ENCODE measurements at regions not wholly inside any gene's neighbourhood (a gene's known extent, or its start where the extent isn't known, plus 50 kb on each side); places are given as distances from the start of the nearest gene placed in this dataset.

- no peak for DNase-seq (ENCODE audit: low spot score)
Measured at GRCh38 chr6:54640911-54641310, 205.7 kb upstream of the FAM83B start.

- no peak for DNase-seq (ENCODE audit: low spot score)
Measured at GRCh38 chr6:54646069-54646950, 200.3 kb upstream of the FAM83B start.

DNA sequence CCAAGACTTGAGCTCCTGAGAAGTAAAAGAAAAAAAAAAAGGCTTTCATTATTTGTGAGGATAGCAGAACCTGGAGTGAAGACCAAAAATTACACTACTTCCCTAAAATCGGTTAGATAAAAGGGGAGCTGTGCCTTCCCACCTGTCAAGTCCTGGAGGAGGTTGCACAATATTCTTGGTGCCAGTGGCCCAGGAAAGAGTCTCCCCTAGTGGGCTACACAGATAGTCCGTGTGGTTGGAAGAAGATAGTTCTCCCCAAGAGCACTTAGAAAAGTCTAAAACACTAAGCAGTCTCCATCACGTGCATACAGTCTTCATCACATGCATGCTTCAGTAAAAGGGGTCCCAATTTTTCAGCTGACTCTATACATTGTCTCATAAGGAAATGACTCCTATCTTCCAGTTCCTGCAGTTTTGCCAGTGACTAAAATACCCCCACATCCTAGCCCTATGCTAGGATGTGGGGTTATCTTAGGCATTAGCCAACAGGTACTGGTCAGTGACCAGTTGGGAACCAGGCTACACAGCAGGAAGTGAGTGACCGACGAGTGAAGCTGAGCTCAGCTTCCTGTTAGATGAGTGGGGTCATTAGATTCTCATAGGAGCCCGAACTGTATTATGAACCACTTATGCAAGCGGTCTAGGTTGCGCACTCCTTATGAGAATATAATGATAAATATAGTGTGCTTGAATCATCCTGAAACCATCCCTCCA lies 199.5 kb upstream of the FAM83B start:
- DNase-seq (ENCODE audit: low spot score): no peak

GRCh38 chr6:54654381-54654780 lies 192.2 kb upstream of the FAM83B start:
- no peak for DNase-seq (ENCODE audit: low spot score)

- DNase-seq (ENCODE audit: low spot score): no peak
Measured at GRCh38 chr6:54655162-54655561, 191.4 kb upstream of the FAM83B start.

DNA sequence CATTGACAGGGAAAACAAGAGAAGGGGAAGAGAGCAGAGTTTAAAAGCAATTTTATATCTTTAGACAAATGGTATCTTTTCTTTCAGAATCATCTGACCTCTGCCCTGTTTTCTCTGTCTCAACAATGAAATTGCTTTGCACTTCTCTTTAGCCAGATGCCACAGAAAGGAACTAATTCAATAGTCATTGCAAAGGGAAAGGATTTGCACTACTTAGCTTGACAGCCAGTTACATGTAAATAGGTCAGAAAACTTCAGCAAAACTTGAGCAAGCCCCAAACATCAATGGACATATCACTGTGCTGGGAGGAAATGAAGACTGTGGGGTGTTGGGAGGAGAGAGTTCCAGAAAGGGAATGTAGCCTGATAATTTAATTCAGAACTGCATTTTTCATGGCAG lies 181.3 kb upstream of the FAM83B start:
- DNase-seq (ENCODE audit: low spot score): no peak

- no peak for DNase-seq (ENCODE audit: low spot score)
Measured at GRCh38 chr6:54680531-54680930, 166.0 kb upstream of the FAM83B start.

- DNase-seq (ENCODE audit: low spot score): no peak
Measured at GRCh38 chr6:54681267-54681666, 165.3 kb upstream of the FAM83B start.

DNA sequence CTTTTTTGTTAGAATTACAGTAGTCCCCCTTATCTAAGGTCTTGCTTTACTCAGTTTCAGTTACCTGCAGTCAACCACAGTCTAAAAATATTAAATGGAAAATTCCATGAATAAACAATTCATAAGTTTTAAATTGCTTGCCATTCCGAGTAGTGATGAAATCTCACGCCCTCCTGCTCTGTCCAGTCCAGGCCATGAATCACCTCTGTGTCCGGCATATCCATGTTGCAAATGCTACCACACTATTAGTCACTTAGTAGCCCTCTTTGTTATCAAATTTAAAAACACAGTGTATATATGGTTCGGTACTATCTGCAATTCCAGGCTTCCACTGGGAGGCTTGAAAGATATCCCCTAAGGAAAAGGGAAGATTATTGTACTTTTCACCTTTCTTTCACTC lies 164.6 kb upstream of the FAM83B start:
- DNase-seq (ENCODE audit: low spot score): no peak

DNA sequence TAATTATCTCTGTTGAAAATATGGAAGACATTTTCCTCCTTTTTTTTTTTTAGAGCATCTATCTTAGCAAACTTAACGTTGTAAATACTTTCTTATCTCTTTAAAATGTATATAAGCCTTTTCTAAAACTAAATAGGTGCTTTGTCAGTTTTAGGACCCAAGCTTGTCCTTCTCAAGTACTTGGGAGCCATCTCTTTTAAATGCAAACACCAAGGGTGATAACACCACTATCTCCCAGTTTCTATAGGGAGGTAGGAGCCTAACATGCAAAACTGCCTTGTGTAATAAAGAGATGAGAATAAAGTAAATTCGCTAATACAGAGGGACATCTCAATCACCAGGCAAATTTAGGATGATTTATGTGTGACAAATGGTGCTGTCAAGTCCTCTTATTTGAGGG lies 157.0 kb upstream of the FAM83B start:
- DNase-seq (ENCODE audit: low spot score): no peak

- no peak for DNase-seq (ENCODE audit: low spot score)
Measured at GRCh38 chr6:54690596-54690995, 156.0 kb upstream of the FAM83B start.

GRCh38 chr6:54694928-54695532 lies 151.5 kb upstream of the FAM83B start:
- no peak for DNase-seq (ENCODE audit: low spot score)

DNA sequence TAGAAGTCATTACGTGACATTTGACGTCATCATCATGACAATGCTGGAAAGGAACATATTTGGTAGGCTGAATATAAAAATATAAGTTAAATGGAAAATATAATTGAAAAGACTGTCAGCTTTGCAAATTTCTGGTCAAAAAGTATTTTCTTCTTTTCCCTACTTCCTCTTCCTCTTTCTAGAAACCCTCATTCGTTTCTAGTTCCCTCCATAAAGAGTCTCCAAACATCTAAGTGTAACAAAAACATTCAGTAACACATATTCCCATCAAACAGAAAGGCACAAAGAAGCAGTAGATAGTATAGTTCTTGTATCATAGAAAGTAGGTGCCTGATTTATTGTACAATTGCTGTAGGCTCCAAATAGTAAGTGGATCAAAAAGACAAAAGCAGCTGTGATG lies 150.8 kb upstream of the FAM83B start:
- DNase-seq (ENCODE audit: low spot score): no peak

DNA sequence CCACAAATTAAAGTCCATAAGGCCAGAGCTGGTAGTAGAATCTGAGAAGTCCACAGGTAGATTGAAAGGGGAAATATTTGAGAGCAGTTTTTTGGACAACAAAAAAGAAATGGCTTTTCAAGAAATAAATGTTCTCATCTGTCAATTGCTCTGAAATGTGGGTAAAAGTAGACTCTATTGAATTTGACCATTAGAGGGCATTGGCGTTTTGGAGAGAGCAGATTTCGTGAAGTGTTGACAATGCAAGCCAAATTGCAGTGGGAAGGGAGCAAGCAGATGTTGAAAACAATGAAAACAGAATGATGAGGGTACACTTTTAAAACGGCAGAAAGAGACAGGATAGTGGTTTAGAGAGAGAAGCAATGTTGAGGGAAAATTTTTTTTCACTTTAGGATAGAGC lies 149.1 kb upstream of the FAM83B start:
- DNase-seq (ENCODE audit: low spot score): no peak

DNA sequence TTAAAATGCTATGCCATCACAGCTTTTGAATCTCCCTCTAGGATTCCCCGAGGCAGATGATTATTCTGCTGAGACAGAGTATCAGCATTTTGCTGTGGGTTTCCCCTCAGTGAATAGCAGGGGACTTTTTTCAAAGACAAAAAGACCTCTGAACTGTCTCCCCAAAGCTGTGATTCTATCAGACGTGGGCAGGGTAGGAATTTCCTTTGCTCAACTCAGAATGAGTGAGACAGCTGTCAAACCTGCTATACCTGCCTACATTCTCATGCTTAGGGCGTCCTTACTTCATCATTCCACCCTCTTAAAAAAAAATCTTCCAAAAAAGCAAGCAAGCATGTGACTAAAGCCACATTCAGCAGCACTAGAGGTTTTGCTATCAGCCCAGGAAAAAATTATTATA lies 147.6 kb upstream of the FAM83B start:
- DNase-seq (ENCODE audit: low spot score): no peak

GRCh38 chr6:54700158-54700557 lies 146.4 kb upstream of the FAM83B start:
- no peak for DNase-seq (ENCODE audit: low spot score)

GRCh38 chr6:54702772-54703171 lies 143.8 kb upstream of the FAM83B start:
- no peak for DNase-seq (ENCODE audit: low spot score)

DNA sequence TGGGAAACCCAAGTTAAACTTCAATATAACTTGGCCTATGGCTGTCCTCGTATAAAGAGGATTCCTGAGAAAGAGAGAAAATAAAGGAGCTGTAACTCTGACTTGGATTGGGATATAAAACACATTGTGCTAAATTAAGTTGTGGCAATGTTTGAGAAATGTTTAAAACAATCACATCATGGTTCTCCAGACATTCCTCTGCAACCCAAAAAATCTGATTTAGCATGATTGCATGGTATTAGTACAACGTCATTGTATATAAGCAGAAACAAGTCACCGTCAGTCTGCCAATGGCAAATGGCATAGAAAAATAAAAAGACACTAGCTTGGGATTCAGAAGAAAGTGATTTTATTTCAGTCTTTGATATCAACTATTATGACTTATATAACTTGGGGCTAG lies 140.2 kb upstream of the FAM83B start:
- no peak for DNase-seq (ENCODE audit: low spot score)

- no peak for DNase-seq (ENCODE audit: low spot score)
Measured at GRCh38 chr6:54706844-54707605, 139.5 kb upstream of the FAM83B start.

- no peak for DNase-seq (ENCODE audit: low spot score)
Measured at GRCh38 chr6:54710456-54710855, 136.1 kb upstream of the FAM83B start.

- no peak for DNase-seq (ENCODE audit: low spot score)
Measured at GRCh38 chr6:54716010-54716409, 130.6 kb upstream of the FAM83B start.

DNA sequence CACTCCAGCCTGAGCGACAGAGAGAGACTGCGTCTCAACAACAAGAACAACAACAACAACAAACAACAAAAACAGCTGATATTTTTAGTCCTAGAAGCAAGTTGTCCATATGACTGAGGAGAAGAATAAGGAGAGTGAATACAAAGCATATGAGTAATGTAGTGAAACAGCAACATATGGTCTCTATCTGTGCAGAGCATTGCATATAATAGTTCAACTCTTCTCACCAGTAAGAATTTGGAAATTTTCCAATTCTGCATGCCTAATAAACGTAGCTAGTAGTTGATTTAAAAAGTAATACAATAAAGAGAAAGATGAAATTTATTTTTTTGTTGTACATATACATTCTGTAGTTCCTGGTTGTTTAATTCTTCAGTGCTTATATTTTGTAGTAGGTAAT lies 129.7 kb upstream of the FAM83B start:
- DNase-seq (ENCODE audit: low spot score): no peak
